HG02852 (cell line): ENCODE measurements at regions not wholly inside any gene's neighbourhood (a gene's known extent, or its start where the extent isn't known, plus 50 kb on each side); places are given as distances from the start of the nearest gene placed in this dataset.
"Not testable (repeated sequence)": the region's sequence is repeated elsewhere in the genome, so short reads cannot be mapped to it uniquely, and the experiment has no call there.

Experiments
- ATAC-seq: cut with Tn5 transposase; IDR thresholded peaks from one replicate; pipeline ENCODE4 v1.9.1; 2021; ENCODE audit warnings: mild to moderate bottlenecking, moderate library complexity; ENCODE audit not compliant: unreplicated experiment

DNA sequence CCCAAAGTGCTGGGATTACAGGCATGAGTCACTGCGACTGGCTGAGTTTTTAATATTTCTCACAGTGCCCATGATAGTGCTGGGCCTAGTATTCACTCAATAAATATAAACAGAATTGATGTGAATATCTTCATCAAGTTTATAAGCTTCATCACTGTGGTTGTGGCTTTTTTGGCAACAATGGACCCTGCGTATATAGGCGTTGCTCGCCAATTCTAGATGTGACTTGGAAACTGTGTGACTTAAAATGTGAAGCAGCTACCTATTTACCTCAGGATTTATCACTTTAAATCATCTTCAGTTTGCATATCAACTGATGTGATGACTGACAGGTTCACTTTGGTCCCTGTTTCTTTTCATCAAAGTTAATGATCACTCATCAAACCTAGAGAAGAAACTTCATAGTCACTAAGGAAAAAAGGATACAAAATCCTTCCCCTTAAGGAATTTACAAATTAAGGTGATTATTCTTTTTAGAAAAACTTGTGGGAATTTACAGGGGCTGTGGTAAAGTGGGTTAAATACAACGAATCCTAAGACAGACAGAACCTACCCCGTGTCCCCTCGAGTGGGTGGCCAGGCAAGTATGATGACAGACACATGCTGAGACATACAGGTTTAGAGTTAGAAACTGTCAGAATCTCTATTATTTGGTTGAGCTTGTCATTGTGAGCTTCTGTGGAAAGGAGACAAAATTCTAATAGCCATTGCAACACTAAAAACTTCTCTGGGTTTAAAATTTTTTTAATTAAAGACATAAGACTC is 101.3 kb downstream of the AKAP11 start:
- no peak for ATAC-seq

DNA sequence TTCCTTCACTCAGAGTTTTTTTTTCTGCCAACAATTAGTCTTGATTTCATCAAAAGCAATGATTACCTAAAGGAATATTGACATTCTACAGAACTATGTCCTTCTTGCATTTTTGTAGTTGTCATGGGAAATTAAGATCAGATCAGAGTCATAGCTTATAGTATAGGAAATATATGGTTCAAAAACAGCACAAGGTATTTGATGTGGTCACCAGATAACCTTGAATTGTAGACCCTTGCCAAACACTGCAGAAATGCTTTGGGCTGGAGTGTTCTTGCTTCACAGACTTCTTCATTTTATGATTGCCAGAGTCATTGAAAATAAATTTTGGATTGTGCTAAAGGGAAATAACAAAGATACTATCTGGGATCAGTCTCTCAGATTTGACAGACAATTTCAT is 103.7 kb downstream of the AKAP11 start:
- no peak for ATAC-seq

DNA sequence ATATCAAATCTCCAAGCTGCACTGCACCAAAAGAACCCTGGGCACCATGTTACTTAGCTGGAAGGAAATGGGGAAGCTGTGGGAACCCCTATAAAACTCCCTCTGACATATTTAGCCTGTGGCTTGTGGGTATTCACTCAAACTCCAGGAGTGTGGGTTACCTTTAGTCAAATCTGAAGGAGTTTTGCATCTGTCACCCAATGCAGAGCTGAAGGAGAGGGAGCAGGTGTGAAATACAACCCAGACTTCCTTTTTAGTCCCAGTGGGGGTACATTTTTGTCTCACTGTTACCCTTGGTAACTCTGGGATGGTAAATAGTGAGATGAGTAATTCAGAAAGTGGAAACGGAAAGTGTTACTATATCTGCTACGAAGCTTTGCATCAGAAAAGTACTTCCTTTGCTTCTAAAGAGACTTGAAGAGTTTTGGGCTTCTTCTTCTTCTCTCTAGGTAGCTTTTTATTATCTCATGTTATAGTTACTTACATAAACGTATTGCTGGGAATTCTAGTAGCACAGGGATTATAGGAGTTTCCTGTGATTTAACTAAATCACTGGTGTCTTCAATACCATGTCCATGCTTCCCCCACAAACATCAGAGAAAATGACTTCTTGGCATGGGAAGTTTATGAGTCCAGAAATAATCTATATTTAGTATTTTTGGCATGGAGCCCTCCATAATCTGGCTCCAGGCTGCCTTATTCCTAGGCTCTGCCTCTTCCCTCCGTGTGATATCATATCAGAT is 105.9 kb downstream of the AKAP11 start:
- peak; percentile 81 for ATAC-seq

GRCh38 chr13:42378383-42378780 is 106.4 kb downstream of the AKAP11 start:
- ATAC-seq: peak; percentile 26

GRCh38 chr13:42379241-42379640 is 107.3 kb downstream of the AKAP11 start:
- ATAC-seq: no peak

GRCh38 chr13:42380420-42381164 is 108.6 kb downstream of the AKAP11 start:
- peak; percentile 43 for ATAC-seq

DNA sequence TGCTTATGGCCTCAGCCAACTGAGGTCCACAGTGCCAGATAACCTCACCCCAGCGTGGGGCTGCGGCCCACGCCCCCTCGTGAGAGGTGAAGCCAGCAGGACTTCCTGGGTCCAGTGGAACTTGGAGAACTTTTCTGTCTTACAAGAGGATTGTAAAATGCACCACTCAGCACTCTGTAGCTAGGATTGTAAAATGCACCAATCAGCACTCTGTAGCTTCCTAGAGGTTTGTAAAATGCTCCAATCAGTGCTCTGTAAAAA is 109.1 kb downstream of the AKAP11 start:
- ATAC-seq: peak; percentile 0

- ATAC-seq: not testable (repeated sequence)
Measured at GRCh38 chr13:42381426-42381825, 109.5 kb downstream of the AKAP11 start.

DNA sequence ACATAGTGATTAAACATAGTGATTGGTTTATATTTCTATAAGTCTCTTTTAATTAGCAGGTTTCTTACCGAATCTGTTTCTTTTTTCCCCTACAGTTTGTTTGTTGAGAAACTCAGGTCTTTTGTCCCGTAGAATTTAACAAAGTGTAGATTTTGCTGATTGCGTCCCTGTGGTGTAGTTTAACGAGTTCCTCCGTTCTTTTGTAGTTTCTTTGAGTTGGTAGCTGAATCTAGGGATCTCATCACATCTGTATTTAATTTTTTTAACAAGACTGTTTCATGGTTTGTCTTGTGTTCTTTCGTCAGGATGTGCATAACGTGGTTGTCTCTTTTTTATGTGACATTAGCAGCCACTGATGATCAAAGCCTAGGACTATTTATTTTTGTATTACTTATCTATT is 111.1 kb downstream of the AKAP11 start:
- no peak for ATAC-seq

DNA sequence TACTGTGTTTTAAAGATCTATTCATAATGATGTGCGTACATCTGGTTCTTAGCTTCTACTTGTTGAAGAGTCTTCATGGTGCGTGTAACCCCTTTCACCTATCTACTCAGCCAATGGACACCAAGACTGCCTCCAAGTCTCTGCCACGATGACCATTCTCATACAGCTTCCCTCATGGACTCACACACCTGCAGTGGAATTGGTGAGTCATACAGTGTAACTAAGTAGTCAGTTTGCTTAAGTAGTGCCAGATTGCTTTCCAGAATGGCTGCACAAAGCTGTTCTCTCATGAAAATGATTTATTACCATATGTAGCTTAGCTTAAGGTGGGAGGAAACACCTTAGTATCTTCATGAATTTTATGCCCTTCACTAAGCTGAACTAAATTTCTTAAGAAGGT is 112.3 kb downstream of the AKAP11 start:
- ATAC-seq: no peak

- no peak for ATAC-seq
Measured at GRCh38 chr13:42388326-42388725, 116.4 kb downstream of the AKAP11 start.

DNA sequence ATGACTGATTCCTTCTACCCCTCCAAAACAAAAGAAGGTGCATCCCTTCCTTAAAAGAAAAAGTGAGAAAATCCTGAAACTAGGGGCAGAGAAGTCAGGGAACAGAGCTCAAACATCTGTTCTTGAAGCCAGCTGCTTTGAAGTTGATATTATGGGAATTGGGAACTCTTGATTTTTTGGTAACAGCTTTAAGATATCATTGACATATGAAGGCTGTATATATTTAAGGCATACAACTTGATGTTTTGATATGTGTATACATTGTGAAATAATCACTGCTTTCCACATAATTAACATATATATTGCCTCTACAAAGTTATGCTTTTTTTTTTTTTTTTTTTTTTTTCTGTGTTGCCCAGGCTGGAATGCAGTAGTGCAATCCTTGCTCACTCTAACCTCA is 117.1 kb downstream of the AKAP11 start:
- no peak for ATAC-seq

DNA sequence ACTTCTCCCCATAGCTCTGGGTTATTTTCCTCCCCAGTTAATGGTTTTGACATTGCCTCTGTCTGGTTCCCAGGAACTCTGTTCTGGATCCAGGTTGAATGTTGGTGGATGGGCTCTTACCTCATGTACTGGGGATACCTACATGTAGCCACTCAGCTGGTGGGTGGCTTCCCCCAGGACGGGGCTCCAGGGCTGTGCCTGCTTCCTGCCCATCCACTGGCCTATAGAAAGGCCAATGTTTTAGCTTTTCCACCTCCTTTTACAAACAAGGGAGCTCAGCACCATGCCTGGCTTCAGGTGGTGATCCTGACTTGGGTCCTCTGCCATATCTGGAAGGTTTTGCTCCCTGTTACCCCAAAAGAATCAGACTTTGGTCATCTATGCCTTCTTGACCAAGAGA is 120.2 kb downstream of the AKAP11 start:
- ATAC-seq: no peak

DNA sequence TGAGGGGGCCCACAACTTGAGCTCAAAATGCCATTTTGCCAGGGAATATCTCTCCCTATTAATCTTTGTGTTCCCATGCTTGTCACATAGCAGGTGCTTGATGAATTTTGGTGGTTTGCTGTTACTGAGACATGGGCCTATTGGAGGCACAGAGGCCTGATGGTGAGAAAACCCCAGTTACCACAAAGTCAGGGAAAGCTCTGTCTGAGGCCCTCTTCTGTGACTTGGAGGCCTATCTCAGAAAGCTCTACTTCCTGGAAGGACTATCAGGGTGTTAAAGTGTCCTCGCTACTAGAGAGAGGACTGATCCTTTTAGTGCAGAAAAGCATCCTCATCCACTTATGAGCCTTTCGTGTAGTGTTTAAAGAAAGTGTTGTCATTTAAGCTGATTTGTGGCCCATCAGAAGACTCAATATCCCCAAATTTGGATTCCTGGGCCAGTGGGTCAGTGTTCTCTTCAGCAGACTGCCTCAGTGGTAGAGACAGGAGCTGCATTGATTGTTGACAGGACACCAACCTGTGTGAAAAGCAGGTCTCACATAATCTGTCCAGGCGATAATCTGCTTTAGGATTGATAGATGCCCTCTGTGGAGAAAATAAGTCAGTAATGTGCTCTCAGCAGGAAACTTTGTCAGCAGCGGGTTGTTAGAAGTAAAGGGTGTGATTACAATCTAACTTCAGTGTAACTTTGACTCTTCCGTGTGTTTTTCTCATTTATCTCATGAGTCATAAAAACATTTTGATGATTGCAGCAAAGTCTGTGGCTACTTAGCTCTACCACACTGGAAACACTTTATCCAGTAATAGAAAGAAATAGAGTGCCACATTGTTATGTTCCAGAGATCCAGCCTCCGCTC is 121.0 kb downstream of the AKAP11 start:
- peak; percentile 47 for ATAC-seq

- ATAC-seq: no peak
Measured at GRCh38 chr13:42393573-42394360, 121.8 kb downstream of the AKAP11 start.

GRCh38 chr13:42394361-42394708 is 122.4 kb downstream of the AKAP11 start:
- no peak for ATAC-seq

DNA sequence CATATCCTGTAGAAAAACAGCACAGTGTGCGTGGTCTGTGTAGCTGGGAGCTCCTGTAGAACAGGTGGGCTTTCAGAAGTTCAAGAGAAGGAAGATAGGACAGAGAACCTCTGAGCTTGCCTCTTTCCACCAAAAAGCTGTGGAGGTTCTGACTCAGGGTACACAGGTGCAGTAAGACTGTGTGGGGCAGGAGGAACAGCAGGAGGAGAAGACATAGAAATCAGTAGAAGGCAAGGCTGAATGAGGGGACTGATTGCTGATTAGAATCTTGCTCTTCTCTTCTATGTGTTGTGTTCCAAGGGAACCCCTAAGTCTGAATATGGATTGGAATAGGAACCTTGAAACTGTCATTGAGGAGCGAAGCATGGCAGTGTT is 122.7 kb downstream of the AKAP11 start:
- ATAC-seq: no peak

GRCh38 chr13:42395086-42395821 is 123.3 kb downstream of the AKAP11 start:
- ATAC-seq: no peak

- no peak for ATAC-seq
Measured at GRCh38 chr13:42396501-42396900, 124.5 kb downstream of the AKAP11 start.
